ENCODE measurements at regions not wholly inside any gene's neighbourhood (a gene's known extent, or its start where the extent isn't known, plus 50 kb on each side); places are given as distances from the start of the nearest gene placed in this dataset.

DNA sequence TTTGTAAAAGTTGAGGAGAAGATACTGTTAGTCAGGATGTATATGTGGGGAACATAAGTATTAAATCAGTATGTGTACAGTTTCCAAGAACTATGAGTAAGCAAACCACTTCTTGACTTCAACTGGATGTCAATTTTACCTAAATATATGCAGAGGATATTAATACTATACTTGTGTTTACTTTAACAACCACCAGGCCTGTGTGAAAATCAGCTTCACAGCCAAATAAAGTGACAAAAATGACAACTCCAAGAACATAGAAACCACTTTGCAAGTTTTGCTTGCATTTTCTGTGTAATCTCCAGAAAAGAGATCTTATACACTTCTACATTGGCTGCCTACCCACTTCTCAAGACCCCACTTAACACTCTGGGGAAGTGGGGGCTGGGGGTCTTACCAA, 293.3 kb upstream of the RORA start:
- DNase-seq: no peak

DNA sequence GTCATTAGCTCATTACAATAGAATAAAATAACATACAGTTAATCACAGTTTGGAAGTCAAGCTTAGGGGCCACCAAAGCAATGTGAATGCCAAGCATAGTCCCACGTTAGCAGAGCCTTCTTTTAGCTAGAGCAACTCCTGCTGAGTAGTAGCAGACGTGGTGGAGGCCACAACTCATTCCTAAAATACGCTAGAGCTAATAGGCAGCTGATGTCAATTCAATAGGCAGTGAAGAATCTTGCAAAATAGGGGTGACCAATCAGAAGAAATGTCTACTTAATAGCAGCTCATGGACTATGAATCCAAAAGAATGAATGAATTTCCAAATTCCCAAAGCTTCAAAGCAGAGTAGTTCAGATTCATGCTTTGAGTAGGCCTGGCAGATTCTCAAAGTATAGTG, 292.9 kb upstream of the RORA start:
- DNase-seq: no peak

DNA sequence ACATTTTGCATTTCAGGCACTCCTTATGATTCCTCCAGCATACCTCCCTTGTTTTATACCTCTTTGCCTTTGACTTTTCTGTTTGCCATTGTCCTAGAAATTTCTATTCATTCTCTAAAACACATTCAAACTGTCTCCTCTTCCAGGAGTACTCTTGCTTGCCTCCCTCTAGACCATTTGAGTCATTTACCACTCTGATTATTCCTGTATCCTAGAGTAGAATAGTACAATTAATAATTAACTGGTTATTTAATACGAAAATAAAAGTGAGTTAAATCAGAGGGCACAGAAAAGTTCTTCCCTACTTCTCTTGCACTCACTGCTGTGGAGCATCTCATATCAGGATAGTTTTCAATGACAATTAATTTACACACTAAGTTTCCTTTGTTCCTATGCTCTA, 290.2 kb upstream of the RORA start:
- no peak for DNase-seq

DNA sequence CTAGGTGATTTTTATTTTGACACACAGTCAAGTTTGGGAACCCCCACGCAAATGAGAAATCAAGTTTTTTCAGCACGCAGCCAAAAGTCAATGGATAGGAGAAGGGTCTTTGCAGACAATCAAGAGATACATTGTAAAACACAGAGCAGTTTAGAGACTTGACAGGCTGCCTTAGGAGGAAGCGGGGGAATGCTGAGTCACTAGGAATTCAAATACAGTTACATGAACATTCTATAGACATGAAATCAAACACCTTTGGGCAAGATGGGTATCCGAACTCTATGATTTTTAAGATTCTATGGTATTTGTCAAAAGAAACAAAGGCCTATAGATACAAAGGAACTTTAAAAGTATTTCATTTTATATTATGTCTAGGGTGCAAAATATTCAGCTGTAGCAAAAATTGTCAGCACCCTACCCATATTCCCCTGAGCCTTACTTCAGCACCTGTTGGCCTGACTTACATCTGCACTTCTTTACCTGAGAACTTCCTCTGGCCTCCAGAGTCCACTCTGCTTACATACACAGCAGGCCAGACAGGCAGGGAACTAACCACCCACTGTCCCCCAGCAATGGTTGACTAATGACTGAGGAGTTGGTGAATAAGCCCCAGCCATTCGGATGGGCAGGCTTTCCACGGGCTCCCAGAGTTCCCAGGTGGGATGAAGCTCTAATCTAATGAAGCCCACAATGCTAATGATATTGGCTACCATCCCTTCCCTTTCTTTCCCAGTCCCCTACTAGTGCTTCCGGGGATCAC, 289.3 kb upstream of the RORA start:
- no peak for DNase-seq

DNA sequence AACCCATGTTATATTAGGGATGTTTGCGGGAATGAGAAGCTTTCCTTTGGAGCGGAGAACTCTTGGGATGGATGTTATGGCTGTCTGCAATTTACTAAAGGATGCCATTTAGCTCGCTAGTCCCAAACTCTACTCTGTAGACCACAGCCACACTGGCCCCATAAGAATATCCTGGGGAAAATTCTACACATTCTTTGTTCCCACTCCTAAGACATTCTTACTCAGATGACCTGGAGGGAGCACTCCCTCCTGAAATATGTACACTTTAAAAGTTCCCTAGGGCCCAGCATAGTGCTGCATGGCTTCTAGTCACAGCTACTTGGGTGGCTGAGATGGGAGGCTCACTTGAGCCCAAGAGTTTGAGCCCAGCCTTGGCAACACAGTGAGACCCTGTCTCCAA, 288.7 kb upstream of the RORA start:
- DNase-seq: no peak

DNA sequence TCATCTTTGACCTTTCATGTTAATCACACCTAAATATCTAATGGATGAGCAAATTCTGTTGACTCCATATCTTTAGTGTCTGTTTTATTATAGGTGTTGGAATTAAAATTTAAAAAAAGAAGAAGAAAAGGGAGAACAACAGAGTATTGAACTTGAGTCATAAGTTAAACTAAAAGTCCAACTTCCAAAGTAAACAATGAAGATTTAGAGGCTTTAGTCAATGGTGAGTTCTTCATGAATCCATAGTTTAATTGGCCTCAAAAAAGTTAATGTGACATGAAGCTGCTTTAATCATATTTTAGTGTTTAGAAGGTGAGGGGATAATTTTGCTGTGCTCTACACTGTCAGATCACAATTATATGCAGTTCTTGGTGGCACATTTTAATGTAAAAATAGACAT, 288.2 kb upstream of the RORA start:
- DNase-seq: no peak

DNA sequence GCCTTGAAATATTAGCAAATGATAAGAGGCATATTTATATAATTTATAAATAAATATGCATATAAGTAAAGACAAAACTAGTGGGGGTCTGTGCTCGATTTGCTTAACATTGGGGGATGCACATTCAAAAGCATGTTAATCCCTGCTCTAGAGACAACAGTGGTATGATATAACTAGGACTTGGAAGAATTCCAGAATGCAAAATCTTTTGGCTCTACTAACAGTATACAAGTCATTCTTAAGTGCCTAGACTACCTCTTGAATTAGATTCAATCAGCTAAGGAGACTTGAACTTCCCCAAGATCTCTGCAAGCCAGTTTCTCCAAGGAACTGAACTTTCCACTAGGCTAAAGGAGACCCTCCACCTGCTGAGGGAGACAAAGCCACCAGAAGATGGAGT, 282.7 kb upstream of the RORA start:
- no peak for DNase-seq

DNA sequence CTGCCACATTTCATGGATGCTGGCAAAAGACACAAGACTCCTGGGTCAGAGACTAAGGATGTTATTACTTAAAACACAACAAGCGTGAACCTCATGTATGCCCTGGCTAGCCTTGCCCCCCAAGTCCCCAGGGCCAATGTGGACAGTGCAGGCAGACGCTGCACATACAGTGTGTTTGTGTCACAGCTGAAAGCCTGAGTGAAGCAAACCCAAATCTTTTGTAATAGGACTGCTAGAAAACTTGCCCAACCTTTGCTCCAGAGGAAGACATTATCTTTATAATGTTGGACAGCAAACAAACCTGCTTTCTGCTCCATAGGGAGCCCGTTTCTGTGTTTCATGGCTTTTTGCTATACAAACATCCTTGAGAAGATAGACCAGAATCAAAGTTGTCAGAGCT, 282.0 kb upstream of the RORA start:
- DNase-seq: no peak

DNA sequence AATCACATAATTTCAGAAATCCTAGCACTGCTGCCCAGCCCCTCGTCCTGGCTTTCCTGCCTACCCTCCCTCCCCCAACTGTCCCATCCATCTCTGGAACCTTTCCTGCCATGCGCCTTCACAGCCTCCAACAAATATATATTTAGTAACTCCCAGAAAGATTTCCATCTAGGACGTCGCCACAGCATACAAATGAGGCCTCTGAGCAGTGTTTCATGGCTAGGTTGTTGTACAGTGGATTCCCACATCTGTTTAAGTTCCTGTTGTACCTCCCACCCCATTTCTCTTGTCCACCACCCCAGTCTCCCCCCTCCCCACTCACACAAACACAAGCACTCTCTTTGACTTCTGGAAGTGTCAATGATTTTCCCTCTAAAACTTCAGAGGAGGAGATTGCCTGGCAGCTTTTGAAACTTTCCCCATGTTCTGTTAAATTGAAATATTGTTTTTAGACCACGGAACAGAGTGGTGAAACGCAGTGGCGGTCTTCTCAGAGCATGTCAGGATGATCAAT, 280.3 kb upstream of the RORA start:
- DNase-seq: no peak

DNA sequence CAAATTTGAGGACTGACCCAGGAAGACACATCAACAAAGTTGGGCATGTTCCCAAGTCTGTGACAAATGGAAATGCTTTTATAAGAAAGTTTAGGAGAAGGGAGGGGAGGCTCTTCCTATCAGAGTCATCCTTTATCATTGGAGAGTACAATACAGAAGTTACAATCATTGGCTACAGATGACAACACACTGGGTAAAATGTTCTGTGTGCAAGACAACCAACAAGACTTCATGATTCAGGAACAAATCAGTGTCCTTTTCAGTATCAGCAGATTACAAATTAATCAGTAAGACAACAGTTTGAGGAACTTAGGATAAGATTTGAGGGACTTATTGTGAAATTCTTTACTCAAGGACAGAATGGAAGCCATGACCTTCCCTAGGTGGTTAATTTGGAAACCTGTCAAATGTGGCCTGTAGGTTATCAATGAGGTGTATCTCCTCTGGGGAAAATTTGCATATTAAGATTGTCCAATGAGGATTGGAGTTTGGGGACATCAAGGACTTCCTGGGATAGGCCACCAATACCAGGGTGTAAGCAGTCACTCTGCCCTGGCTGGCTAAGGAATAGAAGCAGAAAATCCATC, 274.4 kb upstream of the RORA start:
- DNase-seq: no peak

DNA sequence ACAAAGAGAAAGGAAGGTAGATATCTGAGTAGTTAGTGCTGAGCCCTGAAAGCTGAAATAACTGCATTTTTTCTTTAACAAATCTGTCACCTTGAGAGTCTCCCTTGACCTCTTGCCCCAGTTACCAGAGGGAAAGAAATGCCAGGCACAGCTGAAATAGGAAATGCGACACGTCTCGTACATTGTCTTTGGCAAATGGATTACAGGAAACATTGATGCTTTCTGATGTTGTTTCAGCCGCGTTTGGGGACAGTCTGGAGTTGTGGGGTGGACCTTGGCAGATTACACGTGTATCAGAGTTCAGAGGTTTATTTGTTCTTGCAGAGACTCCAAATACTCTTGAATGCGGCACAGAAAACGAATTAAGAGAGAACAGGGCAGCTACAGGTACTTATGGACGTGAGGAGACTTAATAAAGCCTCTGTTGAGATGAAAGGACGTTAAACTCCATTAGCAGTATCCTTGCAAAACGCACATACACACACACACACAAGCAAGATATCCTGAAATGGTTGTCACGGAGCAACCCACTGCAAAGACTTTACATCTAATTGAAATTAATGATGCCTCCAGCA, 272.8 kb upstream of the RORA start:
- no peak for DNase-seq

DNA sequence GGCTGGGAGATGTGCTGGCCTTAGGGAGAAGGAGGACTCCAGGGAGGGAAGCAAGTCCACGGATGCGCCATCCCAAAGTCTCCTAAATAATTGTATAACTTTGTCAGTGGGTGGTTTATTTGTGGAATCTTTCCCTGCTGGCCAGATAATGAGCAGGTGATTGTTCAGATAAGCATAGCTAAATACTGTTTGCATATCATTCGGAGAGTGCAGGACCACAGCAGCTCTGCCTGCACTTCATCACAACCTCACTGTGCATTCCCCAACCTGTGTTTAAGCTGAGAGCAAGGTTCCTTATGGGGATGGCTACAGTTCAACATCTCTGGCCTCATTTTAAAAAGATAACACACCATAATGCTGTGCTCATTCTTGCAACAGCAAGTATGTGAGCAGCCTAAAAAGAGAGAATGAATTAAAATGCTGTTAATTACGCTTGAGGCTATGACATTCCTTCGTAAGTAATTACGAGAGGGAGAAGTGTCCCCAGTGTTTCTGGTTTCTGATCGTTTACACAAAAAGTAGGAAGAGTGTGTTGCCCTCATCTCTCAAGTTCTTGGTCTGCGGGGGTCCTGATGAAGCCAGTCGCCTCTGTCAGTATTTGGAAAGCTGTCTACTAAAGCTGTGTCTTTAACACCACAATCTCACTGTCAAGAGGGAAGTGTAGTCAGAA, 272.0 kb upstream of the RORA start:
- peak; percentile 39 to 60 for DNase-seq

DNA sequence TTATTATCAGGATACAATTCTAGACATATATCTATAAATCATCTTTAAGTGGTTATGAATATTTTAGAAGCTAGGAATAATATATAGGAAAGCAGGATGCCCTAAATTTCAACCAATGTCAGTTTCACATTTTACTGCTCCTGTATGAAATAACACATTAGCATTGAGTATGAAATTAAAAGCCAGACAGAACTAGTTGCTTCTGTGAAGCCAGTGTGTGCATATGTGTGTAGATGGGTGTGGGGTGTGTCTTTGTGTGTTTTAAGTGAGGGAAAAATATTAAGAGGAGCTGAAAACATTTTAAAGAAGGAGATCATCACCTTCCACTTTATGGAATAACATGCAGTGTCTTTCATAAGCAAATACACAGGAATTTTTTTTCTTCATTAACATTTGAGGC, 271.4 kb upstream of the RORA start:
- no peak for DNase-seq

DNA sequence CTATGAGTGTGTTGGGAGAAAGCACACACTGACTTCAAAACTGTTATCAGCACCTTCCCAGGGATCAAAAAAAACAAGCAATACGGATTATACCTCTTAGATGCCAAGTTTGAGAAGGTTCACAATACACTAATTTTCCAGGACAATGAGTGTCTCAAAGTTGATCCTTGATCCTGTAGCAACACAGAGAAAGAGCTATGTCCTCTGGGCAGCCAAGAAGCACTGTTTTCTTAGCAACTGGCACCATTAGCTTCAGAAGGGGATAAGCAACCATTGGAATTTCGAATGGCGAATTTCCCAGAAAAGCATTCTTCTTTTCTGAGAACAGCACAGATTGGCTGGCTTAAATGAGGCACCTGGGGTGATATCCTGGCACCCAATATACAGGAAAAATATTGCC, 270.3 kb upstream of the RORA start:
- no peak for DNase-seq

DNA sequence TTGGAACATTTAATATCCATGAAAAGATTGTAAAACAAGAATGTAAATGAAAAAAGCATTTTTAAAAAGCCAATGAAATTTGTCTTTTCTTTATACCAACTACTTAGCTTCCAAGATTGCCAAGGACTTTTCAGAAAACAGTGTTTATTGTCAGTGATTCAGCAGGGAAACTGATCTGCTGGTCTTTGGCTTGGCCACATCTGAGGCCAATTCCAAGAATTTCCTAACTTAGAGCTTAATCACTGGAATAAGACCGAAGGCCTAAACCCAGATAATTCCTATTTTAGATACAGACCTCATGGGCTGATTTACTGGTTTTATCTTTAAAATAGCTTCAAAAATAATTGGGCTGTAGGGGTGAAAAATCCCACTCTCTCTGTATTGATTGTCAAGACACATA, 260.5 kb upstream of the RORA start:
- no peak for DNase-seq

DNA sequence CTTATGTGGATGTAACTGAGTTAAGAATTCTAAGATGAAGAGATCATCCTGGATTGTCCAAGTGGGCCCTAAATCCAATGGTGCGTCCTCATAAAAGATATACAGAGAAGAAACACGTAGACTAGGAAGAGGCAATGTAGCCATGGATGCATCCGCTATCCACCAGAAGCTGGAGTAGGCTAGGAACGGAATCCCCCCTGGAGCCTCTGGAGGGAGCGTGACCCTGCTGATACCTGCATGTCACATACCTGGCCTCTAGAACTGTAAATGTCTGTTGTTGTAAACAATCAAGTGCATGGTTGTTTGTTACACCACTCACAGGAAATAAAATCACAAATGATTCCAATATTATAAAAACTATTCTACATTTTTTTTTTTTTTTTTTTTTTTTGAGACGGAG, 254.5 kb upstream of the RORA start:
- no peak for DNase-seq

DNA sequence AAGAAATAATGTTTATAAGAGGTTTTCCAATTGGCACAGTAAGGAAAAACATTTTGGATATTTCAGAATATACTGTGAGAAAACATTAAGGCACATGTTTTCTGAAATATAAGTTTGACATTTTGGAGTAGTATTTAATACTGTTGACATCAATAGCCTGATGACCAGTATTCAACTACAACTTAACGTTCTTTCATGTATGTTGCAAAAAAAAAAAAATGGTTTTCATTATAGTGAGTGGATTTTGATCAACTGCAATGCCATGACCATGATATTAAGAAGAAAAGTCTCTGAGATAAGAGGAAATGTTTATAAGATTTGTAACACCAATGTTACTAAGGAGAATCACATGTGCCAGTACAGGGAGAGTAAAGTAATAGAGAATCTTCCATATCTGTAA, 252.8 kb upstream of the RORA start:
- no peak for DNase-seq

DNA sequence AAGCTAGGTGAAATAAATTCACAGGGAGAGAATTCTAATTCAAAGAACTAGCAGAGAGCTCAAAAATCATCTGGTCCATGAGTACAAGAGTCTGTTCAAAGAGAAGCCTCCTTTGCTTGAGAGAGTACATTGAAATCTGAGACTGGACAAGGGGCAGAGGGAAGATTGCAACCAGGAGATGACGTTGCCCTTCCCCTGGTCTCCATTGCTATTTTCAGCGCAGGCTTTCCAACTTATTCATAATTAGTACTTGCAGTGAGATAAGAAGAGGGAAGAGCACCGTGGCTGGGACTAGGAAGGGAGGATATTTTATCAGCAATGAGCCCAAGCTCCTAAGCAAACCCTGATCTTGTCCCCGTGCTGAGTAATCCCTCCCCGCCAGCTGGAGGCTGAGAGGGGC, 251.8 kb upstream of the RORA start:
- DNase-seq: no peak

DNA sequence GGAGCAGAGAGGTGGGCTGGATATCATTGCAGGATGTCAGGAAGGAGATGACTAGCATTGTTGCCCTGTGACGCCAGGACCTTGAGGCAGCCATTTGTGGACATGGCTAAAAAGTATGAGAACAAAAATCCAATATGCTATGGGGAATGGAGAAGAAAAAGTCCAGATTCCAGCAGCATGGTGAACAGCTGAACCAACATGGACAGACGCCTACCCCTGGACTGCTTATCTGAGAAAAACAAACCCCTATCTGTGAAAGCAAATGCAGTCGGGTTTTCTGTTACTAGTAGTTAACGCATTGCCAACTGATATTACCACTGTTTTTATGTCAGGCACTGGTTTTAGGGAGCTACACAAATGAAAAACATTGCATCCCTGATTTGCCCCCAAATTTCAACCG, 251.2 kb upstream of the RORA start:
- DNase-seq: no peak

DNA sequence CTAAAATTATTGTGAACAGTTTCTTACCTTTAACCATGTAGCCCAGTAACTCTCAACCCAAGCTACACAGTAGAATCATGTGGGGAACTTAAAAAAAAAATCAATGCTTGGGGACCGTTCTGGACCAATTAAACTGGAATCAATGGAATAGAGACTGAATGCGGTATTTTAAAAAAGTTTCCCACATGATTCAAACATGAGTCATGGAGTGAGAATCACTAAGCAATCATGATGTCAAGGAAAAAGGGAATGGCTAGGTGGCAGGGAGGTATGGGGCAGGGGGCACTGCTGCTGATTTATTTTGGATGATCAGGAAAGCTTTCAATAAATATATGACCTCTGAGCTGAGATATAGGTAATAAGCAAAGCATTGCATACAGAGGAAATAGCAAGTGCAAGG, 250.5 kb upstream of the RORA start:
- no peak for DNase-seq

DNA sequence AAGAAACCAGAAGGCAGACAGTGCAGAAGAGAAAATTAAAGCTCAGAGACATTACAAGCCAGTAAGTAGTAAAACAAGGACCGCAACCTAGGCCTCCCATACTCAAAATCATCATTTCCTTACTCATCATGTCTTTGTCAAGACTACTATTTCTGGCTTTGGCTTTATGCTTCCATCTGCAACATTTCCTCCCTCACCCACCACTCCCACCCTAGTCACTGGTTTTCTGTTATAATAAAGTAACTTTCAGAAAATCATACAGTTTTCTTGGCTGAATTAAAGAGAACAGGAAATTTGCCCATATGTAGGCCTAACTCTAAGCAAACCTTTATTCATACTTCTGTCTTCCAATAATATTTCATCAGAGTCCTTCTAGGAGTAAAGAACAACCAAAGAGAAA, 247.6 kb upstream of the RORA start:
- DNase-seq: no peak

DNA sequence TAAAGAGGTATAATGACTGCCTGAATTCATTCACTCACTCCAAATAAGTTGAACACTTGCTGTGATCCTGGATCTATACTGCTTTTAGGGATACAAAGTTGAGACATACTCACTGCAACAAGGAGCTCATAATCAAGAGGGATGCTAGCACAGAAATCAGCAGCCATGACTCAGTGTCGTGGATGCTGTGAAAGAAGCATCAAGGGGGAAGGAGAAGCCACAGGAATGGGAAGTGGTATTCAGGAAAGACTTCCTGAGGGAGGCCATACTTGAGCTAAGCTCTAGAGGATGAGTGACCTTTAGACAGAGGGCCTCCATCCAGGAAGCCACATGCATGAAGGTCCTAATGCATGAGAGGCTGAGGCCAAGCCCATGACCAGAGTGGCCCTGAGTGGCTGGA, 245.7 kb upstream of the RORA start:
- no peak for DNase-seq

DNA sequence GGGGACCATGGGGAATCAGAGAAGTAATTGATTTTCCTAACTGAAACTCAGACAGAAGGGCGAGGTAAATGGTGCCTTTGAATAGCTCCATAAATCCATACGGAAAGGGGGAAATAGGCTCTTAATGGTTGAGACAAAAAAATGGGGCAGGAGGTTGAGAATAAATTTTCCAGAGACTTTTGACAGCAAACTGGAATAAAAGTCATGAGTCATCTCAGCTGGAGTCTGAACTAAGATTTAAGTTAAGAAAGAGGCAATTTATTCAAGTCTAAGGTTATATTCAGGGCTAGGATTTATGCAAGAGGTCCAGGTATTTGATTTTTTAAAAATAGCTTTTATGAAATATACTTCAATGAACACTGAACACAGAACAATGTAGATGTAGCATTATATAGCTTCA, 238.7 kb upstream of the RORA start:
- DNase-seq: no peak
